Posterior vena cava (tissue), 2 donors: ENCODE measurements at regions not wholly inside any gene's neighbourhood (a gene's known extent, or its start where the extent isn't known, plus 50 kb on each side); places are given as distances from the start of the nearest gene placed in this dataset.
"Not testable (repeated sequence)": the region's sequence is repeated elsewhere in the genome, so short reads cannot be mapped to it uniquely, and the experiment has no call there.

Experiments
- DNase-seq: peaks from one replicate; pipeline ENCODE4 v3.0.0-alpha.2; 2020; ENCODE audit warnings: low spot score
- intact Hi-C, 2 donors: fragments of 100-400 bp; cut with DNase I; formaldehyde crosslinking; loops; one replicate each; pipeline versions ENCODE4 v1.14.1 to v1.14.2; 2022 to 2023
- donor health status: DM: yes; HTN: yes; CAD: no.
- donor health status: DM: yes; HTN: yes; CAD: no.

- intact Hi-C loops, DNase-seq: not testable (repeated sequence)
Observed at GRCh38 chr14:106329987-106330774, 803.8 kb downstream of the TMEM121 start.

- DNase-seq = peak; percentile 89
- intact Hi-C loops = not testable (repeated sequence)
Observed at GRCh38 chr14:106334428-106335109, 808.2 kb downstream of the TMEM121 start.

- DNase-seq, intact Hi-C loops: not testable (repeated sequence)
Observed at GRCh38 chr14:106335110-106335429, 808.7 kb downstream of the TMEM121 start.

- intact Hi-C loops, DNase-seq: not testable (repeated sequence)
Observed at GRCh38 chr14:106338775-106339174, 812.4 kb downstream of the TMEM121 start.

GRCh38 chr14:106340658-106341057 lies 814.3 kb downstream of the TMEM121 start:
- intact Hi-C loops, DNase-seq: not testable (repeated sequence)

- DNase-seq, intact Hi-C loops: not testable (repeated sequence)
Observed at GRCh38 chr14:106341161-106341560, 814.8 kb downstream of the TMEM121 start.

GRCh38 chr14:106343626-106344025 lies 817.2 kb downstream of the TMEM121 start:
- intact Hi-C loops = no loop called here

GRCh38 chr14:106344065-106344614 lies 817.8 kb downstream of the TMEM121 start:
- DNase-seq, intact Hi-C loops: not testable (repeated sequence)

More at GRCh38 chr14:106343626-106344025, 817.2 kb downstream of the TMEM121 start:
- DNase-seq = no peak

- intact Hi-C loops, DNase-seq: not testable (repeated sequence)
Observed at GRCh38 chr14:106344791-106345479, 818.6 kb downstream of the TMEM121 start.

- intact Hi-C loops = no loop called here
- DNase-seq = no peak
Observed at GRCh38 chr14:106346084-106346483, 819.7 kb downstream of the TMEM121 start.

- no peak for DNase-seq
- intact Hi-C loops = no loop called here
Observed at GRCh38 chr14:106346534-106347290, 820.3 kb downstream of the TMEM121 start.

GRCh38 chr14:106347291-106347778 lies 821.0 kb downstream of the TMEM121 start:
- DNase-seq = no peak

GRCh38 chr14:106347890-106348755 lies 821.7 kb downstream of the TMEM121 start:
- intact Hi-C loops = no loop called here
- DNase-seq = no peak

More at GRCh38 chr14:106347291-106347778, 821.0 kb downstream of the TMEM121 start:
- intact Hi-C loops = no loop called here

GRCh38 chr14:106348873-106349540 lies 822.6 kb downstream of the TMEM121 start:
- intact Hi-C loops, DNase-seq: not testable (repeated sequence)

GRCh38 chr14:106349678-106350457 lies 823.5 kb downstream of the TMEM121 start:
- DNase-seq, intact Hi-C loops: not testable (repeated sequence)

- DNase-seq, intact Hi-C loops: not testable (repeated sequence)
Observed at GRCh38 chr14:106355007-106355791, 828.8 kb downstream of the TMEM121 start.
